KMS-11 (cell line): ENCODE measurements at regions not wholly inside any gene's neighbourhood (a gene's known extent, or its start where the extent isn't known, plus 50 kb on each side); places are given as distances from the start of the nearest gene placed in this dataset.

Experiments used
- H2AFZ ChIP-seq: fragments of 200-600 bp; sonication (generic); 2 replicates; pipeline ENCODE4 v1.6.1; 2016; ENCODE audit warnings: antibody characterized with exemption, mixed run types, low read depth
- H3K27ac ChIP-seq: fragments of 200-600 bp; sonication (generic); 2 replicates; pipeline ENCODE4 v1.6.1; 2016; ENCODE audit warnings: mild to moderate bottlenecking, mixed run types
- H3K27me3 ChIP-seq: fragments of 200-600 bp; sonication (generic); 2 replicates; pipeline ENCODE4 v1.6.1; 2017; ENCODE audit warnings: mild to moderate bottlenecking, low read depth, mixed run types, moderate library complexity; ENCODE audit not compliant: insufficient read depth
- H3K36me3 ChIP-seq: fragments of 200-600 bp; sonication (generic); 2 replicates; pipeline ENCODE4 v1.6.1; 2017; ENCODE audit warnings: mild to moderate bottlenecking, mixed run types; ENCODE audit not compliant: insufficient read depth
- H3K4me1 ChIP-seq: fragments of 200-600 bp; sonication (generic); 2 replicates; pipeline ENCODE4 v1.6.1; 2016; ENCODE audit warnings: mild to moderate bottlenecking, low read depth, mixed run types; ENCODE audit not compliant: poor library complexity, severe bottlenecking
- H3K4me2 ChIP-seq: fragments of 200-600 bp; sonication (generic); 2 replicates; pipeline ENCODE4 v1.7.0; 2016; ENCODE audit warnings: mild to moderate bottlenecking, mixed run types
- H3K4me3 ChIP-seq: fragments of 200-600 bp; sonication (generic); IDR thresholded peaks from 2 replicates; pipeline ENCODE4 v1.6.1; 2017; ENCODE audit warnings: low read depth, low read length, mixed read lengths; ENCODE audit not compliant: insufficient read depth
- H3K79me2 ChIP-seq: fragments of 200-600 bp; sonication (generic); 2 replicates; pipeline ENCODE4 v1.6.1; 2016; ENCODE audit warnings: low read depth, mixed run types; ENCODE audit not compliant: insufficient read depth
- H3K9ac ChIP-seq: fragments of 200-600 bp; sonication (generic); 2 replicates; pipeline ENCODE4 v1.6.1; 2016; ENCODE audit warnings: mild to moderate bottlenecking, mixed run types
- H4K20me1 ChIP-seq: fragments of 200-600 bp; sonication (generic); 2 replicates; pipeline ENCODE4 v1.6.1; 2016; ENCODE audit warnings: mild to moderate bottlenecking, mixed run types; ENCODE audit not compliant: insufficient read depth
- CTCF ChIP-seq: fragments of 200-600 bp; sonication (generic); conservative IDR thresholded peaks from 2 replicates; pipeline ENCODE4 v1.6.1; 2017; ENCODE audit warnings: low read depth, mild to moderate bottlenecking, antibody characterized with exemption, low read length, moderate library complexity, mixed read lengths

DNA sequence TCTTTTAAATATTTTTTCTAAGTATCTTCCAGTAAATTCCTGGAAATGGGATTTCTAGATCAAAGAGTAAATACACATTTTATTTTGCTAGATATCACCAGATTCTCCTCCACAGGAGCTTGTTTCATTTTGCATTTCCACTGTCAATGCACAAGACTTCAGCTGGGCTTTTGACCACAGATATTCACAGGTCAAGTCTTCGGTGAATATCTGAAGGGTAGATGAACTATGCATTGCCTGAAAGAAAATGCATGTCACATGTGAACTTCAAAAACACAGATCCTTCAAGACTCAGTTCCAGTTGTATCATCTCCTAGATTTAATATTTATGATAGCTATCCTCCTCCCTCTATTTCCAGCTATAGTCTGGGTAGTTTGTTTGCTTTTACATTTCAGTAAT, 963.6 kb upstream of the GOT2 start:
- H3K36me3 ChIP-seq, result no peaks in the 10 kb centered on the region
- H3K9ac ChIP-seq, result no peak overlapping the region
- no peaks in the 10 kb centered on the region for H3K4me1 ChIP-seq
- H2AFZ ChIP-seq, result no peak overlapping the region
- no peak for TF ChIP-seq CTCF
- H3K27me3 ChIP-seq, result no peaks in the 10 kb centered on the region
- no peaks in the 10 kb centered on the region for H4K20me1 ChIP-seq
- no peaks in the 10 kb centered on the region for H3K79me2 ChIP-seq
- H3K4me2 ChIP-seq, result no peak overlapping the region
- H3K4me3 ChIP-seq, result no peak overlapping the region
- no peak overlapping the region for H3K27ac ChIP-seq

- Histone ChIP-seq H3K36me3 (no peaks in the 10 kb centered on the region), H3K9ac (no peak overlapping the region), H4K20me1 (no peaks in the 10 kb centered on the region), H3K4me3 (no peak overlapping the region), H3K4me1 (no peaks in the 10 kb centered on the region), H3K79me2 (no peaks in the 10 kb centered on the region), H3K27me3 (no peaks in the 10 kb centered on the region), H2AFZ (no peak overlapping the region), H3K27ac (no peak overlapping the region), H3K4me2 (no peak overlapping the region)
- TF ChIP-seq CTCF, result no peak
Measured at GRCh38 chr16:59697236-59697635, 963.1 kb upstream of the GOT2 start.

DNA sequence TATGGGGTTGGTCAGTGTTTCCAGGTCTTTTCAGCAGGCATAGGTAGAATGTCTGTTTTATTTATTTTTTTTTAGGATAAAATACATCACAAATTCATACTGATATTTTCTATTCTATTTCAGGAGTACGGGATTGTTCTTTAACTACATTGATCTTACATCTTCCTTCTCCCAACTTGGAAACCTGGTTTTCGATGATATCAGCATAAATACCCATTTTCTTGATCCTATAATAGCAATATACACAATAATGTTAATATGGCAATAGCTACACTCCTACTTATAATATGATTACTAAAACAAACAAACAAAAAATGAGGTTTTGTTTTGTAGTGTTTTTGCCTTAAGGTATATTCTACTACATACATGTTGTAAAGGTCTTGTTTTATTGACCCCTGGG, 962.4 kb upstream of the GOT2 start:
- Histone ChIP-seq H2AFZ (no peak overlapping the region), H3K9ac (no peak overlapping the region)
- no peak for TF ChIP-seq CTCF

DNA sequence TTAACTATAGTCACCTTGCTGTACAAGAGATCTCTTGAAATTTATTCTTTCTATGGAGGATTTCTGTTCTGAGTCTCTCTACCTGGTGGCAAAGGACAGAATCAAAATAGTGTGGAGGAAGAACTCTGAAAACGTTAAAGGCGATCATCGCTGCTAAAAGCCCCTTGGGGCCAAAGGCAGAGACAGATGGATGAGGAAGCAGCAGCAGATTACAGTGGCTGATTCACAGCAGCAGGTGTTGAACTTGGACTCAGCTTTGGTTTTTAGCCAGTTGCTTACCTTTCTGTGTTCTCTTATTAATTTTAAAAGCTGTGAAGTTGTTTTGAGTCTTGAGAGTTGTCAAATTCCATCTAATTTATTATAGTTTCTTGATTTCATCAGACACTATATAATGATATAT, 956.1 kb upstream of the GOT2 start:
- Histone ChIP-seq H3K27me3 (no peaks in the 10 kb centered on the region), H4K20me1 (no peaks in the 10 kb centered on the region), H3K4me3 (no peak overlapping the region), H3K4me1 (no peaks in the 10 kb centered on the region), H3K4me2 (no peak overlapping the region), H3K27ac (no peak overlapping the region), H3K9ac (no peak overlapping the region), H3K79me2 (no peaks in the 10 kb centered on the region), H3K36me3 (no peaks in the 10 kb centered on the region), H2AFZ (no peak overlapping the region)
- no peak for TF ChIP-seq CTCF

More for the DNA sequence above, 962.4 kb upstream of the GOT2 start:
- no peak overlapping the region for H3K27ac ChIP-seq
- no peaks in the 10 kb centered on the region for H3K79me2 ChIP-seq
- H3K4me3 ChIP-seq, result no peak overlapping the region
- no peaks in the 10 kb centered on the region for H3K27me3 ChIP-seq
- H3K36me3 ChIP-seq, result no peaks in the 10 kb centered on the region
- no peaks in the 10 kb centered on the region for H3K4me1 ChIP-seq
- H4K20me1 ChIP-seq, result no peaks in the 10 kb centered on the region
- no peak overlapping the region for H3K4me2 ChIP-seq

DNA sequence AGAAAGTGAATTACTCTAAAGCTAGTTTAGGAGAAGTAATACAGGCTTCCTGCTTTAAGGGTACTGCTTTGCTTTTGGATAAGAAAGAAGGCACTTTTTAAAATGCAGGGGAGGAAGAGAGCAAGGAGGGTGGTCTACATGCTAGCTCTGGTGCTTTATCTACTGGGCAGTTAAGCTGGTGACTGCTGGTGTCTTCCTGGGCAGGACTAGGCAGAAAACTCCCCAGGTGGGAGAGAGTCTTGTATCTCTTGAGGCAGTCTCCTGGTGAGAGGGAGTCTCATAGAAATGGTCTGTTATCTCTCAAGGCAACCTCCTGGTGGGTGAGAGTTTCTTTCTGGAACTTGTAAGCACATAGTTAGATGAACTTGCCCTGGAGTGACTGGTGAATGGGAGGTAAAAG, 953.9 kb upstream of the GOT2 start:
- no peaks in the 10 kb centered on the region for H3K27me3 ChIP-seq
- no peak overlapping the region for H3K4me2 ChIP-seq

More for the DNA sequence above, 953.9 kb upstream of the GOT2 start:
- Histone ChIP-seq H3K4me3 (no peak overlapping the region), H3K9ac (no peak overlapping the region), H3K27ac (no peak overlapping the region), H2AFZ (no peak overlapping the region), H3K79me2 (no peaks in the 10 kb centered on the region), H4K20me1 (no peaks in the 10 kb centered on the region), H3K4me1 (no peaks in the 10 kb centered on the region), H3K36me3 (no peaks in the 10 kb centered on the region)
- TF ChIP-seq CTCF, result no peak
